Right renal pelvis (tissue), 4 donors: ENCODE measurements at regions not wholly inside any gene's neighbourhood (a gene's known extent, or its start where the extent isn't known, plus 50 kb on each side); places are given as distances from the start of the nearest gene placed in this dataset.

Experiments
- DNase-seq, 4 donors: peaks; one replicate each; pipeline ENCODE4 v3.0.0-alpha.2; 2013; ENCODE audit warnings: low read depth in 4 of 4, low spot score in 3 of 4, missing footprints in 1 of 4

- no peak for DNase-seq
These were observed 58.3 kb downstream of the CXCL12 start for GRCh38 chr10:44326474-44327030.

DNA sequence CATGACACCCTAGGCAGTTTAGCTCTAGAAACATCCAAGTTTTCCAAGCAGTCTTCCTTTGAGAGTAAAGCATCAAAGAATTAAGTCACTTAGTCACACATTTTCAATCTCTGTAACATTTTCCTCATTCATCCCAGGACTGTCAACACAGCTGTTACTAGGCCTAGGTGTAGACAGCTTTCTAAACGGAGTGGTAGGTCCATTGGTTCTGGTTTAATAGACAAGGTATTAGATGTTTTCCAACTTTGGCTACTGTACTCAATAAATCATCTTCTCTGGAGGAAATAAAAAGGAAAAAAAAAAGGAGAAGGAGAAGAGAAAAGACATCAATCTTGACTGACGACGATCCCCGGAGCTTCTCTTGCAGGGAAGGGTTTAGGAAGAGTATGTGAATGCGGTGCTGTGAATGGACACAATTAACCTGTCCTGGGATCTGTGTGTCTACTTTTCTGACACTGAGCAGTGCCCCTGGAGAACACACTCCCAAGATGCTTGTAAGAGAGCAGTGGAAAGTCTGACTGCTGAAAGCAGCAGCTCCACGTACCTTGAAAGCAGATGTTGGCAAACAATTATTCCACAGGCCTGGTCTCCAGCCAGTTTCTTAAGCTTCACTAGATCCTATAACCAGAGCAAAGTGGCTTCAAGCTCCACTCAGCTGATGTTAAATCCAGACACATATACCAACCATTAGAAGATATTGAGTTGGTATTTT is 59.1 kb downstream of the CXCL12 start:
- no peak for DNase-seq

DNA sequence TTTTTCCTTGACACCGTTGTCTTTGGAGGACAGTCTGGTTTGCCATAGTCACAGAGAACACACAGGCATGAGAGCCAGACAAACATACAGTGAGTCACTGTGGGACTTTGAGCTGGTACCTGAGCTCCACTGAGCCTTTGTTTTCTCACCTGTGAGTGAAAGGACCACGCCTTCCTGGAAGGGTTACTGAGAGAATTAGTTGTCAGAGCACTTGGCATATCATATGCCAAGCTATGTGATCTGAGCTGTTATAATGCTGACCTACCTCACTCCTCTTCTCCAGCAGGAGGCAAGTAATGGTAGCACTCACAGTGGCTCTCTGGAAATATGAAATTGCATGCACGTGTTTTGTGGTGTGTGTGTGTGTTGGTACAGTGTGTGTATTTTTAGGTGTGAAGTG is 59.7 kb downstream of the CXCL12 start:
- no peak for DNase-seq

DNA sequence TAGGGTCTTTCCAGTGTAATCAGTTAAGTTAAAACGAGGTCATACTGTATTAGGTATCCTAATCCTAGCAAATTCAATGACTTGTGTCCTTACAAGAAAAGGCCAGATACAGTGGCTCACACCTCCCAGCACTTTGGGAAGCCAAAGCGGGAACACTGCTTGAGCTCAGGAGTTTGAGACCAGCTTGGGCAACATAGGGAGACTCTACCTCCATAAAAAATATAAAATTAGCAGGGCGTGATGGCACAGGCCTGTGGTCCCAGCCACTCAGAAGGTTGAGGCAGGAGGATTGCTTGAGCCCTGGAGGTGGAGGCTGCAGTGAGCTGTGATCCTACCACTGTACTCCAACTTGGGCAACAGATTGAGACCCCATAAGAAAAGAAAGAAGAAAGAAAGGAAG is 61.1 kb downstream of the CXCL12 start:
- no peak for DNase-seq

DNA sequence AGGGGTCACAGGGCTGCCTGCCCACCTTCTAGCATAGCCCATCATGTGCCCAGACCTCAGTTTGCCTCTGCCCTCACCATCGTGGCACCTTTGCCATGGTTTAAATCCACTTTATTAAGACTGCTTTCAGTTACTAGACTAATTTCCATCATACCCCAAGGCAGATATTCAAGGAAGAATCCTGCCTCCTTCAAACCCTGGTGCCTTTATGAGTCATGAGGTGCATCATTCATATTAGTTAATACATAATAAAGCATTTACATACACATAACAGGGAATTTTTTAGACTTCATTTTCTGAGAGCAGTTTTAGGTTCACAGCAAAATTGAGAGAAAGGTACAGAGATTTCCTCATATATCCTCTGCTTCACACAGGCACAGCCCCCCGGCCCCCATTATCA is 62.8 kb downstream of the CXCL12 start:
- no peak for DNase-seq

DNA sequence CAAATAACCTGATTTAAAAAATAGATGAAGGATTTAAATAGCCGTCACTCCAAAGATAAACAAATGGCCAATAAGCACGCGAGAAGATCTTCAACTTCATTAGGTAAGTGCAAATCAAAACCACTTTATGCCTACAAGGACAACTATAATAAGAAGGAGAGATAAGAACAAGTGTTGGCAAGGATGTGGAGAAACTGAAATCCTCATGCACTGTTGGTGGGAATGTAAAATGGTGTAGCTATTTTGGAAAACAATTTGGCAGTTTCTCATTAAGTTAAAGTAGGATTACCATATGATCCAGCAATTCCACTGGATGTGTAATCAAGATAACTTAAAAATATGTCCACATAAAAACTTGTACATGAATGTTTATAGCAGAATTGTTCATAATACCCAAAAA is 64.1 kb downstream of the CXCL12 start:
- DNase-seq, result no peak

GRCh38 chr10:44317856-44318255 is 67.0 kb downstream of the CXCL12 start:
- DNase-seq, result no peak

DNA sequence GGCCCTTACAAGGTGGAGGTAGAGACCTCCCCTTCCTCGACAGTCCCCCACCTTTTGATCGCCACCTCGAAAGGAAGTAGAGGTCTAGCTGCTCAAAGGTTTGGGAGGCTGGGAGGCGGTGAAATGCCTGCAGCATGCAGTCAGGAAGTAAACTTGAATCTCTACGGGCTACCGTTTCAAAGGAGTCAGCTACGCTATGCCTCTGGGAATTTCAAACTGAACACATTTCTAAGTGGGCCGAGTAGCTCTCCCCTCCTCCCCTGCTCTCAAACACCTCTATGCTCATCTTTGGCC is 68.0 kb downstream of the CXCL12 start:
- DNase-seq, result no peak

DNA sequence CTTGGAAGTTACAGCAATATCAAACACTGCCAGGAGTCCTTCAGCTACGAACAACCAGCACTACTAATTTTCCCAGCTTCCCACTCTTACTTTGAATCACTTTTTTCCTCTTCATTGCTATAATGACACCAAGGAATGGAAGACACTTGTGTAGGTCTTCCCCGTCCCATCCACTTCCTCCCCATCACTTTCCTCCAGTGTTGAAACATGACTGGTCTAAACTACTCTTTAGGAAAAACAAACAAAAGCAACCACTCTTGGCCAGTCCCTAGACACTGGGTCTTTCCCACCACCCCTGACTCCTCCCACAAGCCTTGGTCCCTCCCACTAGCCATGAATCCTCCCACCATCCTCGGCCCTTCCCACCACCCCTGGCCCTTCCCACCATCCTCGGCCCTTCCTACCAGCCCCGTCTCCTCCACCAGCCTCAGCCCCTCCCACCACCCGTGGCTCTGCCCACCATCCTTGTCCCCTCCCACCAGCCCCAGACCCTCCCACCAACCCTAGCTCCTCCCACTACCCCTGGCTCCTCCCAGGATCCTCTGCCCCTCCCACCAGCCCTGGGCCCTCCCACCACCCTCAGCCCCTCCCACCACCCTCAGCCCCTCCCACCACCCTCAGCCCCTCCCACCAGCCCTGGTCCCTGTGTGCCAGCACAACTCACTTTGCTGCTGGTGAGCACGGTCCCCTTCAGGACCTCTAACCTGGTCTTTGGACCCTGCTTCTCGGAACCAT is 68.5 kb downstream of the CXCL12 start:
- DNase-seq, result no peak

GRCh38 chr10:44314802-44315460 is 70.0 kb downstream of the CXCL12 start:
- DNase-seq, result no peak

- DNase-seq, result no peak
These were observed 71.1 kb downstream of the CXCL12 start for GRCh38 chr10:44313761-44314165.

DNA sequence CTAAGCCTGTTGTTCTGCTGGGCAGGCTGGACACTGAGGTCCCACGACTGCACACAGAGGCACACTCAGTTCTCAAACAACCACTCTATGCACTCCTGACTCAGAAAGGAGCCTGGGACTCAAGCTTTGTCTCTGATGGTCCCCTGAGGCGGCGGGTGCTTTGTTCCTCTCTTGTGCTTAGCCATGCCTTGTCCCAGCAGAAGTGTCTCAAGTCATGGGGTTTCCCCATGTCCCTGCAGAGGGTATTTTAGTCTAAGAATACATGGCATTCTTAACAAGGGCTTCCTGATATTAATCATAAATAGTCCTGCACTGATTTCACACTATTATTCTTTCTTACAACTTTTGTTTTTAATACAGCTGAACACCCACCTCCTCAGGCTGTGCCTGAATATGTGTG is 72.5 kb downstream of the CXCL12 start:
- DNase-seq, result no peak

- no peak for DNase-seq
These were observed 73.3 kb downstream of the CXCL12 start for GRCh38 chr10:44311563-44312051.

DNA sequence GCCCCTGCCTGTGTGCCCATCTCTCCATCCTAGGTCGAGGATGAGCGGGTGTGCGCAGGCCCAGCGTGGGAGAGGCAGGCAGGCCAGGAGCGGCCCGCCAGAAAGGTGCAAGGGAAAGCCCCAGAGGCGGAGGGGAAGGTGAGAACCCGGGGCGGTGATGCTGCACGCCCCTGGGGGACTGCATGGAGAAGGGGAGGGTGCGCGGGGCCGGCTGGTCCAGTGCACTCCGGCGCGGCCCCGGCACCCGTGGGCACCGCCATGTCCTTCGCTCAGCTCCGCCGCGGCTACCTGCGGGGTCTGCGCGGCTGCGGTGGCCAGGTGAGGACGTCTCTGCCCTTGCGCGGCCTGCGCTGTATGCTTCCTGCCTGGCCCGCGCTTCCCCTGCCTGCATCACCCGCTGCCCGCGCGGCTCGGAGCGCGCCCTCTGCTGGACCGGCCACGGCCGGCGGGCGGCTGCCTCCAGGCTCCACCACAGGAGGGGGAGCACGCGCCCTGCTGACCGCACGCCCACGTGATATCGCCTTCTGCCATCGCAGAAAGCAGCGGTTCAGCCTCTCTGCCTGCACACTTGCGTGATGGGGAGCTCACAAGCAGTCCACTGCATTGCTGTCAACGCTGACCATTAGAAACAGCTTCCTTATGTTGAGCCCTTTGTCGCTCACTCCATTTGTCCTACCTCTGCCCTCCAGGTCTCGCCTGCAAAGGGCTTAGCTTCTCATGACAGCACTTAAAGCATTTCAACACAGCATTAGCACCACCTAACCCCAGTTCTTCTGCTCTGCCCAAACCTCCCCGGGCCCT is 73.9 kb downstream of the CXCL12 start:
- peak; percentile 71 to 83 (median 78) for DNase-seq

DNA sequence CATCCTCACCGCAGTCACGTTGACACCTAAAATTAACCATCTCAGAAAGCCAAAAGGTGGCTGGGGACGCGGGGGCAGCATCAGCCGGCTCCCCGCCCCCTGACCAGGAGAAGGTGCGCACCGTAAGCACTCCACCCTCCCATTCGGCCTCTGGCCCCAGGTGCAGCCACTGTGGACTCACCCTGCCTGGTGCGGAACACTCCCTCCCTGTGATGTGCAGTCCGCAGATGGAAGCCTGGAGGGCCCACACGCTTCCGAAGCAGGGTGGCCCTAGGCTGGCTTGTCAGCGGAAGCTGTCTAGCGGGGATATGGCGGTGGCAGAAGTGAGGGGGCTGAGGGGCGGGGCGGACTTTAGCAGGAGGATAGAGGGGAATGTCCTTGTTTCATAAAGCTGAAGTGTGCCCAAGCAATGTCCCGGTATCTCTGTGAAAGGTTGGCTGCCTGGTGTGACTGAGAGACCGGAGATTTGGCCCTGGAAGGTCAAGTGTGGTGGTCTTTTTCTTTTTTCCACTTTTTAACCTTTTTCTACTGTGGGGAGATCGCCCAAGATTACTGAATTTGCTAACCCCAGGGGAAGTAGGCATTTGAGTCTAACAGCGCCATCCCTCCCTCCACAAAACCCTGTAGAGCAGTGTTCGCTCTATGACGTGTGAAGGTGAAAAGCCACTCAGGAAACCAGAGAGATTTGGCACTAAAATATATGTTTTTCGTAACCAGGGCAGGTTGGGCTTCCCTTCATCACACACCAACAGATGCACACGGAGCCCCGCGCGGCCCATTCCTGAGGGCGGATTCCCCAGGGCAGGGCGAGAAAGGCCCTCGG is 74.7 kb downstream of the CXCL12 start:
- DNase-seq, result no peak

DNA sequence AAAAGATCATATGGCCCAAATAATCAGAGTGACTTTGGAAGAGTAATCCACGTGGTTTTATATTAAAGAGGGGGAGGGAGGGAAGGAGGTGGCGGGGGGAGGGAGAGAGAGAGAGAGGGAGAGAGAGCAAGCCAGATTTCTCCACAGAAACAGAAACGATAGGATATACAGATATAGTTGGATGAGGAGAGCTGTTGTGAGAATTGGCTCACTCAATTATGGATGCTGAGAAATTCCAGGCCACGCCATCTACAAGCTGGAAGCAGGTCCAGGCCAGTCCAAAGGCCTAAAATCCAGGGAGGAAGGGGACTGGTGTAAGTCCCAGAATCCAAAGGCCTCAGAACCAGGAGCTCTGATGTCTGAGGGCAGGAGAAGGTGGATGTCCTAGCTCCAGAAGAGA is 75.5 kb downstream of the CXCL12 start:
- no peak for DNase-seq

- no peak for DNase-seq
These were observed 76.0 kb downstream of the CXCL12 start for GRCh38 chr10:44308935-44309334.

DNA sequence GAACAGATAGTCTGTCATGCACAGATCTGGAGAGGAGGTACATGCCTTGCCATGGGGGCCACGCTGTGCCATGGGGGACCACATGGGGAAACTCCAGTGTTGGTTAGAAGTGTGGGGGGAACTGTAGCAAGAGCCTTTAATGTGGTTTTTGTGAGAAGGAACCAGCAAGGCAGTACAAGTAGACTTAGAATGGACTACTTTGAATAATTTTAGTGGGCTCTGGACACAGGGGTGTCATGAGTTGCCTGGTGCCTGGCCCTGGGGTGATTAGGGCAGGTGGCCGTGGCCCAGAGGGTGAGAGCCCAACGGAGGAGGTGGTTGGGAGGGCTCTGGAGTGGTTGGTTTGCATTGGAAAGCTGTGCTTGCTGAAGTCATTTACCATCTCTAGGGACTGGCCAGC is 77.2 kb downstream of the CXCL12 start:
- no peak for DNase-seq

DNA sequence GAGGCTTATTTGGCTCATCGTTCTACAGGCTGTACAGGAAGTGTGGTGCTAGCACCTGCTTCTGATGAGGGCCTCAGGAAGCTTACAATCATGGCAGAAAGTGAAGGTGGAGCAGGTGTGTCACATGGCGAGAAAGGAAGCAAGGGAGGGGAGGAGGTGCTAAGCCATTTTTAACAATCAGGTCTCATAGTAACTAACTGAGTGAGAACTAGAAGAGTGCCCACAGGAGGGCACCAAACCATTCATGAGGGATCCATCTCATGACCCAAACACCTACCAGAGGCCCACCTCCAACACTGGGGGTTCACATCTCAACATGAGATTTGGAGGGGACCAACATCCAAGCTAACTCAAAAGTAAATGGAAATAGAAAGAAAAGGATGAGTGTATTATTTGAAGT is 78.1 kb downstream of the CXCL12 start:
- DNase-seq, result no peak

GRCh38 chr10:44306147-44306710 is 78.7 kb downstream of the CXCL12 start:
- DNase-seq, result no peak
